PC-3 (cell line): ENCODE measurements at regions not wholly inside any gene's neighbourhood (a gene's known extent, or its start where the extent isn't known, plus 50 kb on each side); places are given as distances from the start of the nearest gene placed in this dataset.

ENCODE experiments used
- ATAC-seq: fragments of 200-7000 bp; cut with Tn5 transposase; 2 replicates; pipeline ENCODE4 v1.9.1; 2020; ENCODE audit warnings: mild to moderate bottlenecking, moderate library complexity
- BruUV-seq: library from RNA; stranded (reverse); fragments of 400-500 nt; replicated peaks from 2 replicates; lab custom pipeline; 2021; lab: Mats Ljungman, UMichigan
- CTCF ChIA-PET: fragments of 300-600 bp; sonication (Branson Sonifier 250); formaldehyde crosslinking; loops from one replicate; lab custom pipeline; 2022; ENCODE audit warnings: antibody characterized with exemption; lab: Charles Lee
- POLR2A ChIA-PET: fragments of 300-600 bp; sonication (Branson Sonifier 250); formaldehyde crosslinking; loops from one replicate; lab custom pipeline; 2022; ENCODE audit warnings: antibody characterized with exemption; ENCODE audit not compliant: unreplicated experiment; lab: Charles Lee
- DNase-seq: peaks from one replicate; pipeline ENCODE4 v3.0.0-alpha.2; 2015
- H2AFZ ChIP-seq: fragments of 300-600 bp; sonication (generic); 2 replicates; pipeline ENCODE4 v1.6.0; 2016; ENCODE audit warnings: antibody characterized with exemption, low read length
- H3F3A ChIP-seq: fragments of 300-600 bp; sonication (generic); one replicate; pipeline ENCODE4 v1.6.0; 2017; ENCODE audit warnings: antibody characterized with exemption, low read length, control low read depth, mild to moderate bottlenecking; ENCODE audit not compliant: unreplicated experiment
- H3K27ac ChIP-seq: fragments of 300-600 bp; sonication (generic); 2 replicates; pipeline ENCODE4 v1.5.1; 2016; ENCODE audit warnings: mild to moderate bottlenecking, low read length
- H3K27me3 ChIP-seq: fragments of 300-600 bp; sonication (generic); 2 replicates; pipeline ENCODE4 v1.6.1; 2016; ENCODE audit warnings: low read length, mixed read lengths
- H3K36me3 ChIP-seq: fragments of 300-600 bp; sonication (generic); 2 replicates; pipeline ENCODE4 v1.6.1; 2016; ENCODE audit warnings: low read depth, mixed run types, low read length, mixed read lengths
- H3K4me1 ChIP-seq: fragments of 300-600 bp; sonication (generic); 2 replicates; pipeline ENCODE4 v1.5.1; 2016; ENCODE audit warnings: low read length; ENCODE audit not compliant: insufficient read depth
- H3K4me2 ChIP-seq: fragments of 300-600 bp; sonication (generic); 2 replicates; pipeline ENCODE4 v1.6.0; 2016; ENCODE audit warnings: low read length
- H3K4me3 ChIP-seq: fragments of 300-600 bp; sonication (generic); 2 replicates; pipeline ENCODE4 v1.5.1; 2016; ENCODE audit warnings: mild to moderate bottlenecking, low read length, mixed read lengths
- H3K79me2 ChIP-seq: fragments of 300-600 bp; sonication (generic); 2 replicates; pipeline ENCODE4 v1.6.1; 2017; ENCODE audit warnings: low read length, mixed read lengths
- H3K9ac ChIP-seq: fragments of 300-600 bp; sonication (generic); 2 replicates; pipeline ENCODE4 v1.6.0; 2016; ENCODE audit warnings: mild to moderate bottlenecking, low read length
- H3K9me2 ChIP-seq: fragments of 300-600 bp; sonication (generic); replicated peaks from 2 replicates; pipeline ENCODE4 v1.6.1; 2016; ENCODE audit warnings: mixed run types, low read length, mixed read lengths
- H3K9me3 ChIP-seq: fragments of 300-600 bp; sonication (generic); 2 replicates; pipeline ENCODE4 v1.6.1; 2016; ENCODE audit warnings: low read length, mixed read lengths
- H4K20me1 ChIP-seq: fragments of 300-600 bp; sonication (generic); 2 replicates; pipeline ENCODE4 v1.6.1; 2016; ENCODE audit warnings: low read length, mixed read lengths
- CTCF ChIP-seq: fragments of 300-600 bp; sonication (generic); conservative IDR thresholded peaks from 2 replicates; pipeline ENCODE4 v1.5.1; 2017; ENCODE audit warnings: antibody characterized with exemption, low read depth, mild to moderate bottlenecking, low read length
- EZH2 ChIP-seq: fragments of 300-600 bp; sonication (generic); IDR thresholded peaks from one replicate; pipeline ENCODE4 v1.6.1; 2017; ENCODE audit warnings: antibody characterized with exemption, mild to moderate bottlenecking, low read length; ENCODE audit not compliant: unreplicated experiment
- EZH2phosphoT487 ChIP-seq: fragments of 300-600 bp; sonication (generic); IDR thresholded peaks from 2 replicates; pipeline ENCODE4 v1.6.1; 2018; ENCODE audit warnings: mild to moderate bottlenecking, antibody characterized with exemption, low read length, borderline replicate concordance
- intact Hi-C: fragments of 100-400 bp; cut with micrococcal nuclease; formaldehyde crosslinking; loops from 2 replicates; pipeline ENCODE4 v1.9.0; 2023

- no peaks in the 10 kb centered on the region for H3F3A ChIP-seq
- no peak overlapping the region for H3K4me3 ChIP-seq
- no TSS peak for BruUV-seq
- H3K4me1 ChIP-seq, result no peaks in the 10 kb centered on the region
- DNase-seq (no peak), ATAC-seq (no peak)
- ChIA-PET CTCF (no interaction called here), POLR2A (no interaction called here)
- intact Hi-C loops, result no loop called here
- no peak overlapping the region for H2AFZ ChIP-seq
- H3K9me2 ChIP-seq, result no peaks in the 10 kb centered on the region
- no peaks in the 10 kb centered on the region for H3K9me3 ChIP-seq
- no peaks in the 10 kb centered on the region for H3K36me3 ChIP-seq
- H3K4me2 ChIP-seq, result no peak overlapping the region
- no peaks in the 10 kb centered on the region for H3K27me3 ChIP-seq
- no peak overlapping the region for H3K9ac ChIP-seq
- TF ChIP-seq CTCF (no peak), EZH2phosphoT487 (no peak), EZH2 (no peak)
- no peaks in the 10 kb centered on the region for H3K79me2 ChIP-seq
- no peak overlapping the region for H3K27ac ChIP-seq
- no peaks in the 10 kb centered on the region for H4K20me1 ChIP-seq
Observed at GRCh38 chr10:113442336-113442735, 110.5 kb upstream of the HABP2 start.

GRCh38 chr10:113443141-113443925, 109.5 kb upstream of the HABP2 start:
- Histone ChIP-seq H3K4me1 (no peaks in the 10 kb centered on the region), H3K36me3 (no peaks in the 10 kb centered on the region), H3K27ac (no peak overlapping the region), H4K20me1 (no peaks in the 10 kb centered on the region), H3K4me3 (no peak overlapping the region), H3K9me3 (no peaks in the 10 kb centered on the region), H2AFZ (no peak overlapping the region), H3F3A (no peaks in the 10 kb centered on the region), H3K9ac (no peak overlapping the region), H3K27me3 (no peaks in the 10 kb centered on the region), H3K9me2 (no peaks in the 10 kb centered on the region), H3K4me2 (no peak overlapping the region), H3K79me2 (no peaks in the 10 kb centered on the region)
- DNase-seq (no peak), ATAC-seq (no peak)
- POLR2A ChIA-PET, result no interaction called here
- intact Hi-C loops, result no loop called here
- CTCF ChIA-PET, result interaction anchor here (0.6 kb wide), 3 partner anchors 21 to 120 kb away, joined by 3 to 7 read pairs (median 5); no protein-coding TSS in a partner anchor
- TF ChIP-seq EZH2 (no peak), EZH2phosphoT487 (no peak), CTCF (no peak)
- no TSS peak for BruUV-seq

- Histone ChIP-seq H3K9ac (no peak overlapping the region), H3K9me3 (no peaks in the 10 kb centered on the region), H2AFZ (no peak overlapping the region), H3K79me2 (no peaks in the 10 kb centered on the region), H3K27ac (no peak overlapping the region), H3K27me3 (no peaks in the 10 kb centered on the region), H3F3A (no peaks in the 10 kb centered on the region), H3K4me3 (no peak overlapping the region), H3K4me2 (no peak overlapping the region), H3K9me2 (no peaks in the 10 kb centered on the region), H4K20me1 (no peaks in the 10 kb centered on the region), H3K36me3 (no peaks in the 10 kb centered on the region), H3K4me1 (no peaks in the 10 kb centered on the region; the same call in 1 of the 2 replicates)
- ChIA-PET CTCF (no interaction called here), POLR2A (no interaction called here)
- intact Hi-C loops, result no loop called here
- BruUV-seq, result no TSS peak
- no peak for TF ChIP-seq EZH2
- TF ChIP-seq EZH2phosphoT487, result no peak
- no peak for TF ChIP-seq CTCF
- DNase-seq (no peak), ATAC-seq (no peak)
Observed at GRCh38 chr10:113444766-113445365, 108.0 kb upstream of the HABP2 start.
